HL-60 (cell line): ENCODE measurements at regions not wholly inside any gene's neighbourhood (a gene's known extent, or its start where the extent isn't known, plus 50 kb on each side); places are given as distances from the start of the nearest gene placed in this dataset.

ENCODE experiments used
- GABPA ChIP-seq: IDR thresholded peaks from 2 replicates; pipeline ENCODE4 v1.6.1; 2012; ENCODE audit warnings: low read depth
- POLR2AphosphoS5 ChIP-seq: IDR thresholded peaks from 2 replicates; pipeline ENCODE4 v1.6.1; 2012; ENCODE audit warnings: low read depth
- SPI1 ChIP-seq: IDR thresholded peaks from 2 replicates; pipeline ENCODE4 v1.6.1; 2012; ENCODE audit warnings: low read depth, mild to moderate bottlenecking, borderline replicate concordance
- TF ChIP-seq, protein P1 (sequence below): IDR thresholded peaks from one replicate; pipeline ENCODE4 v1.5.1; 2011; ENCODE audit warnings: low read length, control low read depth, inconsistent platforms; ENCODE audit not compliant: insufficient read depth
- TF ChIP-seq, protein P2 (sequence below): IDR thresholded peaks from 2 replicates; pipeline ENCODE4 v1.6.1; 2012; ENCODE audit warnings: low read depth; ENCODE audit not compliant: insufficient replicate concordance

DNA sequence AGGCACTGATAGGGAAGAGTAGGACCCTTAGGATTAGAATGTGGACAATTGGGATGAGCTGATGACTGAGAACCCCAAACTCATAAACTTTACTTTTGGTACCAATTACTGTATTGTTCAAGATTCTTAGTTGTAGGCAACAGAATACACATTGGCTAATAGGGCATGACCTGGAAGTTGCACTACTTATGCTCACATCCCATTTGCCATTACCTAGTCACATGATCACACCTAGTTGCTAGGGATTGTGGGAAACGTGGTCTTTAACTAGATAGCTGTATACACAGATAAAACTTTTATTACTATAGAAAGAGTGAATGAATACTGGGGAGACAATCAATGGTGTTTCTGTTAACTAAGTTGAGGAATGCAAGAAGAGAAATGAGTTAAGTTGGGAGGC lies 113.4 kb upstream of the AKIRIN2 start:
- TF ChIP-seq, protein P1, sequence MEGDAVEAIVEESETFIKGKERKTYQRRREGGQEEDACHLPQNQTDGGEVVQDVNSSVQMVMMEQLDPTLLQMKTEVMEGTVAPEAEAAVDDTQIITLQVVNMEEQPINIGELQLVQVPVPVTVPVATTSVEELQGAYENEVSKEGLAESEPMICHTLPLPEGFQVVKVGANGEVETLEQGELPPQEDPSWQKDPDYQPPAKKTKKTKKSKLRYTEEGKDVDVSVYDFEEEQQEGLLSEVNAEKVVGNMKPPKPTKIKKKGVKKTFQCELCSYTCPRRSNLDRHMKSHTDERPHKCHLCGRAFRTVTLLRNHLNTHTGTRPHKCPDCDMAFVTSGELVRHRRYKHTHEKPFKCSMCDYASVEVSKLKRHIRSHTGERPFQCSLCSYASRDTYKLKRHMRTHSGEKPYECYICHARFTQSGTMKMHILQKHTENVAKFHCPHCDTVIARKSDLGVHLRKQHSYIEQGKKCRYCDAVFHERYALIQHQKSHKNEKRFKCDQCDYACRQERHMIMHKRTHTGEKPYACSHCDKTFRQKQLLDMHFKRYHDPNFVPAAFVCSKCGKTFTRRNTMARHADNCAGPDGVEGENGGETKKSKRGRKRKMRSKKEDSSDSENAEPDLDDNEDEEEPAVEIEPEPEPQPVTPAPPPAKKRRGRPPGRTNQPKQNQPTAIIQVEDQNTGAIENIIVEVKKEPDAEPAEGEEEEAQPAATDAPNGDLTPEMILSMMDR, result no peak
- TF ChIP-seq POLR2AphosphoS5 (no peak), GABPA (no peak), SPI1 (no peak)
- TF ChIP-seq, protein P2, sequence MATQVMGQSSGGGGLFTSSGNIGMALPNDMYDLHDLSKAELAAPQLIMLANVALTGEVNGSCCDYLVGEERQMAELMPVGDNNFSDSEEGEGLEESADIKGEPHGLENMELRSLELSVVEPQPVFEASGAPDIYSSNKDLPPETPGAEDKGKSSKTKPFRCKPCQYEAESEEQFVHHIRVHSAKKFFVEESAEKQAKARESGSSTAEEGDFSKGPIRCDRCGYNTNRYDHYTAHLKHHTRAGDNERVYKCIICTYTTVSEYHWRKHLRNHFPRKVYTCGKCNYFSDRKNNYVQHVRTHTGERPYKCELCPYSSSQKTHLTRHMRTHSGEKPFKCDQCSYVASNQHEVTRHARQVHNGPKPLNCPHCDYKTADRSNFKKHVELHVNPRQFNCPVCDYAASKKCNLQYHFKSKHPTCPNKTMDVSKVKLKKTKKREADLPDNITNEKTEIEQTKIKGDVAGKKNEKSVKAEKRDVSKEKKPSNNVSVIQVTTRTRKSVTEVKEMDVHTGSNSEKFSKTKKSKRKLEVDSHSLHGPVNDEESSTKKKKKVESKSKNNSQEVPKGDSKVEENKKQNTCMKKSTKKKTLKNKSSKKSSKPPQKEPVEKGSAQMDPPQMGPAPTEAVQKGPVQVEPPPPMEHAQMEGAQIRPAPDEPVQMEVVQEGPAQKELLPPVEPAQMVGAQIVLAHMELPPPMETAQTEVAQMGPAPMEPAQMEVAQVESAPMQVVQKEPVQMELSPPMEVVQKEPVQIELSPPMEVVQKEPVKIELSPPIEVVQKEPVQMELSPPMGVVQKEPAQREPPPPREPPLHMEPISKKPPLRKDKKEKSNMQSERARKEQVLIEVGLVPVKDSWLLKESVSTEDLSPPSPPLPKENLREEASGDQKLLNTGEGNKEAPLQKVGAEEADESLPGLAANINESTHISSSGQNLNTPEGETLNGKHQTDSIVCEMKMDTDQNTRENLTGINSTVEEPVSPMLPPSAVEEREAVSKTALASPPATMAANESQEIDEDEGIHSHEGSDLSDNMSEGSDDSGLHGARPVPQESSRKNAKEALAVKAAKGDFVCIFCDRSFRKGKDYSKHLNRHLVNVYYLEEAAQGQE, result no peak
